HL-60 (cell line): ENCODE measurements at regions not wholly inside any gene's neighbourhood (a gene's known extent, or its start where the extent isn't known, plus 50 kb on each side); places are given as distances from the start of the nearest gene placed in this dataset.

Source experiments
- DNase-seq, 2 experiments: peaks; one replicate each; pipeline ENCODE4 v3.0.0-alpha.2; 2010 to 2020; ENCODE audit warnings: low read depth in 1 of 2, low spot score in 1 of 2
- H3K27ac ChIP-seq: fragments of 250-450 bp; sonication (Bioruptor Pico); replicated peaks from 2 replicates; pipeline ENCODE4 v1.5.1; 2020; ENCODE audit warnings: mild to moderate bottlenecking, moderate library complexity
- H3K27me3 ChIP-seq: fragments of 250-450 bp; sonication (Bioruptor Pico); 2 replicates; pipeline ENCODE4 v1.5.1; 2021; ENCODE audit warnings: mild to moderate bottlenecking, moderate library complexity; ENCODE audit not compliant: insufficient read depth, poor library complexity, severe bottlenecking
- H3K4me3 ChIP-seq: replicated peaks from 2 replicates; pipeline ENCODE4 v1.5.1; 2011; ENCODE audit warnings: mild to moderate bottlenecking, control low read depth, low read length; ENCODE audit not compliant: insufficient read depth
- GABPA ChIP-seq: IDR thresholded peaks from 2 replicates; pipeline ENCODE4 v1.6.1; 2012; ENCODE audit warnings: low read depth
- POLR2AphosphoS5 ChIP-seq: IDR thresholded peaks from 2 replicates; pipeline ENCODE4 v1.6.1; 2012; ENCODE audit warnings: low read depth
- SPI1 ChIP-seq: IDR thresholded peaks from 2 replicates; pipeline ENCODE4 v1.6.1; 2012; ENCODE audit warnings: low read depth, mild to moderate bottlenecking, borderline replicate concordance
- TF ChIP-seq, protein P1 (sequence below): IDR thresholded peaks from 2 replicates; pipeline ENCODE4 v1.6.1; 2012; ENCODE audit warnings: low read depth; ENCODE audit not compliant: insufficient replicate concordance
- TF ChIP-seq, protein P2 (sequence below): IDR thresholded peaks from one replicate; pipeline ENCODE4 v1.5.1; 2011; ENCODE audit warnings: low read length, control low read depth, inconsistent platforms; ENCODE audit not compliant: insufficient read depth

DNA sequence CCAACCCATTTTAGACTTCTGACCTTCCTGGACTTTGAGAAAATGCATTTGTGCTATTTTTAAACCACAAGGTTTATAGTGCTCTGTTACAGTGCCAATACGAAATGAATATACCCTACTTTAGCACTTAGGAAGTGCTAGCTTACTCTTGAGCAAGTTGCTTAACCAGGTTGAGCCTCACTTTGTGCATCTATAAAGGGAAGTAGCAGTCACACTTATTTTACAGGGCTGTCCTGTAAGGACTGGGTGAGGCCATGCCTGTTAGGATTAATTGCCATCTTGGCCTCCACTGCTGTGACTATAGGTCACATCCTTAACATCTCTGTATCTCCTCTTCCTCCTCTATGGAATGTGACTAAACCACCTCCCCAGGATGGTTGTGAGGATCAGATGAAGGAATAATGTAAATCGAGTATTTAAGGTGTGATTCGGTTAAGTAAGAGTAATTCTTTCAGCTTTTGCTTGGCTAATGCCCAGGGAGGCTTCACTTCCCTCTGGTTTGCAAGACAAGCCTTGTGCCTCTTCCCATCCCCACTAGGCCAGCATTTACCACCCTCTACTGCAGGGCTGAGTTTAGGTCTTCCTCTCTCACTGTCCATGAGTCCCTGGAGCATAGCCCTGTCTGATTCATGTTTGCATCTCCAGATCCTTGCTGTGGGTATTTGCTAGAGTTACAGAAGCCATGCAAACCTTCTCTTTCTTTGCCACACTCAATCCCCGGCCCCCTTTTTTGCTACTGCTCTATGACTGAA, 341.2 kb downstream of the ZNF521 start:
- Histone ChIP-seq H3K27ac (no peak overlapping the region), H3K27me3 (peaks cover 2% of the 10 kb centered on the region), H3K4me3 (no peak overlapping the region)
- DNase-seq, result no peak
- TF ChIP-seq SPI1 (no peak), GABPA (no peak), POLR2AphosphoS5 (no peak)
- TF ChIP-seq, protein P1, sequence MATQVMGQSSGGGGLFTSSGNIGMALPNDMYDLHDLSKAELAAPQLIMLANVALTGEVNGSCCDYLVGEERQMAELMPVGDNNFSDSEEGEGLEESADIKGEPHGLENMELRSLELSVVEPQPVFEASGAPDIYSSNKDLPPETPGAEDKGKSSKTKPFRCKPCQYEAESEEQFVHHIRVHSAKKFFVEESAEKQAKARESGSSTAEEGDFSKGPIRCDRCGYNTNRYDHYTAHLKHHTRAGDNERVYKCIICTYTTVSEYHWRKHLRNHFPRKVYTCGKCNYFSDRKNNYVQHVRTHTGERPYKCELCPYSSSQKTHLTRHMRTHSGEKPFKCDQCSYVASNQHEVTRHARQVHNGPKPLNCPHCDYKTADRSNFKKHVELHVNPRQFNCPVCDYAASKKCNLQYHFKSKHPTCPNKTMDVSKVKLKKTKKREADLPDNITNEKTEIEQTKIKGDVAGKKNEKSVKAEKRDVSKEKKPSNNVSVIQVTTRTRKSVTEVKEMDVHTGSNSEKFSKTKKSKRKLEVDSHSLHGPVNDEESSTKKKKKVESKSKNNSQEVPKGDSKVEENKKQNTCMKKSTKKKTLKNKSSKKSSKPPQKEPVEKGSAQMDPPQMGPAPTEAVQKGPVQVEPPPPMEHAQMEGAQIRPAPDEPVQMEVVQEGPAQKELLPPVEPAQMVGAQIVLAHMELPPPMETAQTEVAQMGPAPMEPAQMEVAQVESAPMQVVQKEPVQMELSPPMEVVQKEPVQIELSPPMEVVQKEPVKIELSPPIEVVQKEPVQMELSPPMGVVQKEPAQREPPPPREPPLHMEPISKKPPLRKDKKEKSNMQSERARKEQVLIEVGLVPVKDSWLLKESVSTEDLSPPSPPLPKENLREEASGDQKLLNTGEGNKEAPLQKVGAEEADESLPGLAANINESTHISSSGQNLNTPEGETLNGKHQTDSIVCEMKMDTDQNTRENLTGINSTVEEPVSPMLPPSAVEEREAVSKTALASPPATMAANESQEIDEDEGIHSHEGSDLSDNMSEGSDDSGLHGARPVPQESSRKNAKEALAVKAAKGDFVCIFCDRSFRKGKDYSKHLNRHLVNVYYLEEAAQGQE, result no peak
- TF ChIP-seq, protein P2, sequence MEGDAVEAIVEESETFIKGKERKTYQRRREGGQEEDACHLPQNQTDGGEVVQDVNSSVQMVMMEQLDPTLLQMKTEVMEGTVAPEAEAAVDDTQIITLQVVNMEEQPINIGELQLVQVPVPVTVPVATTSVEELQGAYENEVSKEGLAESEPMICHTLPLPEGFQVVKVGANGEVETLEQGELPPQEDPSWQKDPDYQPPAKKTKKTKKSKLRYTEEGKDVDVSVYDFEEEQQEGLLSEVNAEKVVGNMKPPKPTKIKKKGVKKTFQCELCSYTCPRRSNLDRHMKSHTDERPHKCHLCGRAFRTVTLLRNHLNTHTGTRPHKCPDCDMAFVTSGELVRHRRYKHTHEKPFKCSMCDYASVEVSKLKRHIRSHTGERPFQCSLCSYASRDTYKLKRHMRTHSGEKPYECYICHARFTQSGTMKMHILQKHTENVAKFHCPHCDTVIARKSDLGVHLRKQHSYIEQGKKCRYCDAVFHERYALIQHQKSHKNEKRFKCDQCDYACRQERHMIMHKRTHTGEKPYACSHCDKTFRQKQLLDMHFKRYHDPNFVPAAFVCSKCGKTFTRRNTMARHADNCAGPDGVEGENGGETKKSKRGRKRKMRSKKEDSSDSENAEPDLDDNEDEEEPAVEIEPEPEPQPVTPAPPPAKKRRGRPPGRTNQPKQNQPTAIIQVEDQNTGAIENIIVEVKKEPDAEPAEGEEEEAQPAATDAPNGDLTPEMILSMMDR, result no peak
